GM12878 (cell line): ENCODE measurements at regions not wholly inside any gene's neighbourhood (a gene's known extent, or its start where the extent isn't known, plus 50 kb on each side); places are given as distances from the start of the nearest gene placed in this dataset.

Experiments
- BCL11A ChIP-seq: IDR thresholded peaks from 2 replicates; pipeline ENCODE4 v1.6.1; 2011; ENCODE audit warnings: low read depth, low read length
- CEBPB ChIP-seq, 2 experiments: fragments of 150-350 bp in 1 of 2; IDR thresholded peaks; 2 replicates each; pipeline ENCODE4 v1.6.1; 2012 to 2014; ENCODE audit warnings: low read depth in 2 of 2, low read length in 2 of 2, borderline replicate concordance in 1 of 2, inconsistent platforms in 1 of 2
- ESRRA ChIP-seq: IDR thresholded peaks from 2 replicates; pipeline ENCODE4 v1.6.1; 2012; ENCODE audit warnings: mild to moderate bottlenecking, low read length, improper control_type of control experiment
- JUNB ChIP-seq: IDR thresholded peaks from 2 replicates; pipeline ENCODE4 v1.6.1; 2016; ENCODE audit warnings: antibody characterized with exemption, mild to moderate bottlenecking
- MEF2B ChIP-seq: fragments of 450-650 bp; IDR thresholded peaks from 2 replicates; pipeline ENCODE4 v1.6.1; 2018; ENCODE audit warnings: mild to moderate bottlenecking, moderate library complexity; ENCODE audit not compliant: partially characterized antibody, poor library complexity, severe bottlenecking
- NR2C2 ChIP-seq: IDR thresholded peaks from 2 replicates; pipeline ENCODE4 v1.6.1; 2011; ENCODE audit warnings: borderline replicate concordance, low read depth; ENCODE audit not compliant: control insufficient read depth, insufficient read length
- PBX3 ChIP-seq: IDR thresholded peaks from 2 replicates; pipeline ENCODE4 v1.6.1; 2011; ENCODE audit warnings: mild to moderate bottlenecking, low read depth, low read length, moderate library complexity; ENCODE audit not compliant: insufficient replicate concordance
- POLR2A ChIP-seq: IDR thresholded peaks from 2 replicates; pipeline ENCODE4 v1.6.1; 2011; ENCODE audit warnings: low read depth, mild to moderate bottlenecking, low read length
- POLR2AphosphoS5 ChIP-seq: IDR thresholded peaks from 2 replicates; pipeline ENCODE4 v1.6.1; 2011; ENCODE audit warnings: mild to moderate bottlenecking, low read length, inconsistent platforms
- RFX5 ChIP-seq: IDR thresholded peaks from 2 replicates; pipeline ENCODE4 v1.6.1; 2011; ENCODE audit warnings: low read depth, low read length, improper control_type of control experiment
- STAT1 ChIP-seq: fragments of 450-650 bp; conservative IDR thresholded peaks from 2 replicates; pipeline ENCODE4 v1.6.1; 2014; ENCODE audit warnings: antibody characterized with exemption, mild to moderate bottlenecking
- SUZ12 ChIP-seq: fragments of 200-600 bp; sonication (generic); IDR thresholded peaks from one replicate; pipeline ENCODE4 v1.6.1; 2018; ENCODE audit warnings: antibody characterized with exemption, mild to moderate bottlenecking; ENCODE audit not compliant: unreplicated experiment
- TF ChIP-seq, protein P1 (sequence below), 3 experiments: IDR thresholded peaks in 2 of 3; conservative IDR thresholded peaks in 1 of 3; 2 replicates each; pipeline ENCODE4 v1.5.1; 2011; ENCODE audit warnings: low read depth in 3 of 3, low read length in 3 of 3, mild to moderate bottlenecking in 3 of 3, control low read depth in 2 of 3, moderate library complexity in 2 of 3, inconsistent platforms in 1 of 3, mixed read lengths in 1 of 3; ENCODE audit not compliant: control insufficient read depth in 2 of 3, insufficient read depth in 1 of 3; ENCODE audit errors: extremely low read depth in 1 of 3

GRCh38 chr14:73773441-73774240, 59.5 kb upstream of the PNMA1 start:
- TF ChIP-seq JUNB = no peak
- no peak for TF ChIP-seq RFX5
- TF ChIP-seq, protein P1, sequence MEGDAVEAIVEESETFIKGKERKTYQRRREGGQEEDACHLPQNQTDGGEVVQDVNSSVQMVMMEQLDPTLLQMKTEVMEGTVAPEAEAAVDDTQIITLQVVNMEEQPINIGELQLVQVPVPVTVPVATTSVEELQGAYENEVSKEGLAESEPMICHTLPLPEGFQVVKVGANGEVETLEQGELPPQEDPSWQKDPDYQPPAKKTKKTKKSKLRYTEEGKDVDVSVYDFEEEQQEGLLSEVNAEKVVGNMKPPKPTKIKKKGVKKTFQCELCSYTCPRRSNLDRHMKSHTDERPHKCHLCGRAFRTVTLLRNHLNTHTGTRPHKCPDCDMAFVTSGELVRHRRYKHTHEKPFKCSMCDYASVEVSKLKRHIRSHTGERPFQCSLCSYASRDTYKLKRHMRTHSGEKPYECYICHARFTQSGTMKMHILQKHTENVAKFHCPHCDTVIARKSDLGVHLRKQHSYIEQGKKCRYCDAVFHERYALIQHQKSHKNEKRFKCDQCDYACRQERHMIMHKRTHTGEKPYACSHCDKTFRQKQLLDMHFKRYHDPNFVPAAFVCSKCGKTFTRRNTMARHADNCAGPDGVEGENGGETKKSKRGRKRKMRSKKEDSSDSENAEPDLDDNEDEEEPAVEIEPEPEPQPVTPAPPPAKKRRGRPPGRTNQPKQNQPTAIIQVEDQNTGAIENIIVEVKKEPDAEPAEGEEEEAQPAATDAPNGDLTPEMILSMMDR (IDR thresholded peaks at IDR 0.05 in 2 of 3, conservative IDR thresholded peaks at IDR 0.05 in 1 of 3; ENCODE audit: control insufficient read depth in 2 of 3, extremely low read depth in 1 of 3, insufficient read depth in 1 of 3, low read depth in 3 of 3, low read length in 3 of 3) = no peak
- no peak for TF ChIP-seq PBX3
- TF ChIP-seq MEF2B = no peak
- no peak for TF ChIP-seq BCL11A
- TF ChIP-seq POLR2AphosphoS5 = no peak
- no peak for TF ChIP-seq ESRRA
- no peak for TF ChIP-seq STAT1
- no peak for TF ChIP-seq NR2C2
- no peak for TF ChIP-seq CEBPB (IDR thresholded peaks at IDR 0.05; ENCODE audit: borderline replicate concordance in 1 of 2, low read depth in 2 of 2, low read length in 2 of 2)
- no peak for TF ChIP-seq SUZ12
- no peak for TF ChIP-seq POLR2A
